Prostate gland (tissue), 2 donors: ENCODE measurements at regions not wholly inside any gene's neighbourhood (a gene's known extent, or its start where the extent isn't known, plus 50 kb on each side); places are given as distances from the start of the nearest gene placed in this dataset.

Experiments
- DNase-seq: peaks from one replicate; pipeline ENCODE4 v3.0.0-alpha.2; 2019; ENCODE audit warnings: low spot score
- H3K27ac ChIP-seq, 2 donors: fragments of 200-600 bp; sonication (generic); 2 replicates each; pipeline ENCODE4 v1.5.1; 2017 to 2019
- H3K27me3 ChIP-seq: fragments of 200-600 bp; sonication (generic); replicated peaks from 2 replicates; pipeline ENCODE4 v1.5.1; 2019; ENCODE audit not compliant: insufficient read depth
- H3K36me3 ChIP-seq, 2 donors: fragments of 200-600 bp; sonication (generic); 1 replicate in 1 of 2; 2 replicates in 1 of 2; pipeline versions ENCODE4 v1.5.1 to v1.8.1; 2017 to 2019
- H3K4me1 ChIP-seq: fragments of 200-600 bp; sonication (generic); replicated peaks from 2 replicates; pipeline ENCODE4 v1.5.1; 2019
- H3K4me3 ChIP-seq, 2 donors: fragments of 200-600 bp; sonication (generic); 2 replicates each; pipeline ENCODE4 v1.5.1; 2017 to 2019
- H3K9me3 ChIP-seq: fragments of 200-600 bp; sonication (generic); 2 replicates; pipeline ENCODE4 v1.5.1; 2017
- CTCF ChIP-seq, 4 experiments: fragments of 200-600 bp in 2 of 4; fragments of 450-650 bp in 2 of 4; sonication (generic) in 2 of 4; IDR thresholded peaks; 1 replicate in 3 of 4; 2 replicates in 1 of 4; pipeline ENCODE4 v1.5.1; 2016 to 2019; ENCODE audit warnings: antibody characterized with exemption in 4 of 4, mild to moderate bottlenecking in 2 of 4, moderate library complexity in 2 of 4
- POLR2A ChIP-seq: fragments of 450-650 bp; IDR thresholded peaks from one replicate; pipeline ENCODE4 v1.6.1; 2016; ENCODE audit warnings: antibody characterized with exemption, mild to moderate bottlenecking
- POLR2AphosphoS5 ChIP-seq: sonication (generic); formaldehyde crosslinking; IDR thresholded peaks from one replicate; pipeline ENCODE4 v1.6.1; 2017; ENCODE audit warnings: antibody characterized with exemption
- WGBS: methylation state at CpG from one replicate; pipeline ENCODE4 v1.1.5; 2018; 5-methylcytosine and 5-hydroxymethylcytosine counted together
- intact Hi-C: fragments of 100-400 bp; cut with DNase I; formaldehyde crosslinking; loops from one replicate; pipeline ENCODE4 v1.14.2; 2022

- Histone ChIP-seq H3K27ac (no peak overlapping the region), H3K4me3 (no peak overlapping the region), H3K27me3 (no peaks in the 10 kb centered on the region), H3K9me3 (no peaks in the 10 kb centered on the region), H3K4me1 (no peaks in the 10 kb centered on the region), H3K36me3 (no peaks in the 10 kb centered on the region)
- intact Hi-C loops: no loop called here
- no peak for TF ChIP-seq CTCF (IDR thresholded peaks at IDR 0.05)
- TF ChIP-seq POLR2AphosphoS5: no peak
- TF ChIP-seq POLR2A: no peak
- 98% methylated on average over 8 of the region's 8 CpGs for whole genome bisulfite sequencing
- peak; percentile 0 for DNase-seq
Observed at GRCh38 chr1:234680331-234680904, 70.4 kb upstream of the IRF2BP2 start.

GRCh38 chr1:234676103-234676594, 66.2 kb upstream of the IRF2BP2 start:
- peak; percentile 33 for DNase-seq
- no peak for TF ChIP-seq CTCF (IDR thresholded peaks at IDR 0.05)
- peak; percentile 30 for TF ChIP-seq POLR2AphosphoS5
- H3K27me3 ChIP-seq: no peaks in the 10 kb centered on the region
- no peak overlapping the region for H3K4me3 ChIP-seq
- H3K9me3 ChIP-seq: no peaks in the 10 kb centered on the region
- no peaks in the 10 kb centered on the region for H3K4me1 ChIP-seq
- WGBS: 16% methylated on average over 13 of the region's 13 CpGs
- intact Hi-C loops: loop anchor here (5.0 to 10.0 kb wide), 2 partner anchors 51 to 401 kb away; no protein-coding TSS in a partner anchor
- no peaks in the 10 kb centered on the region for H3K36me3 ChIP-seq
- H3K27ac ChIP-seq: no peak overlapping the region

- H3K4me1 ChIP-seq: no peaks in the 10 kb centered on the region
- H3K36me3 ChIP-seq: no peaks in the 10 kb centered on the region
- H3K9me3 ChIP-seq: no peaks in the 10 kb centered on the region
- TF ChIP-seq POLR2A: no peak
- H3K27me3 ChIP-seq: no peaks in the 10 kb centered on the region
- H3K4me3 ChIP-seq: no peak overlapping the region
- H3K27ac ChIP-seq: no peak overlapping the region
- DNase-seq: no peak
- intact Hi-C loops: loop anchor here (5.0 to 10.0 kb wide), 2 partner anchors 51 to 402 kb away; no protein-coding TSS in a partner anchor
- WGBS: 95% methylated on average over 6 of the region's 6 CpGs
Observed at GRCh38 chr1:234675572-234675971, 65.6 kb upstream of the IRF2BP2 start.

- no peaks in the 10 kb centered on the region for H3K9me3 ChIP-seq
- H3K36me3 ChIP-seq: no peaks in the 10 kb centered on the region
- DNase-seq: no peak
- no peaks in the 10 kb centered on the region for H3K27me3 ChIP-seq
- no peak for TF ChIP-seq POLR2AphosphoS5
- TF ChIP-seq POLR2A: no peak
- no peak for TF ChIP-seq CTCF (IDR thresholded peaks at IDR 0.05)
- H3K4me3 ChIP-seq: no peak overlapping the region
- WGBS: 76% methylated on average over 4 of the region's 4 CpGs
- H3K4me1 ChIP-seq: no peaks in the 10 kb centered on the region
- intact Hi-C loops: loop anchor here (5.0 to 10.0 kb wide), 2 partner anchors 50 to 402 kb away; no protein-coding TSS in a partner anchor
- H3K27ac ChIP-seq: no peak overlapping the region
Observed at GRCh38 chr1:234675006-234675405, 65.0 kb upstream of the IRF2BP2 start.

- WGBS: 93% methylated on average over 4 of the region's 4 CpGs
- H3K27ac ChIP-seq: no peak overlapping the region
- TF ChIP-seq POLR2AphosphoS5: no peak
- TF ChIP-seq POLR2A: no peak
- TF ChIP-seq CTCF (IDR thresholded peaks at IDR 0.05): no peak
- H3K36me3 ChIP-seq: no peaks in the 10 kb centered on the region
- no peaks in the 10 kb centered on the region for H3K4me1 ChIP-seq
- no peaks in the 10 kb centered on the region for H3K27me3 ChIP-seq
- no peak for DNase-seq
- intact Hi-C loops: loop anchor here (10.0 kb wide), 1 partner anchor 50 kb away; no protein-coding TSS in a partner anchor
- H3K4me3 ChIP-seq: no peak overlapping the region
- H3K9me3 ChIP-seq: no peaks in the 10 kb centered on the region
Observed at GRCh38 chr1:234674218-234674815, 64.3 kb upstream of the IRF2BP2 start.
